ENCODE measurements at regions not wholly inside any gene's neighbourhood (a gene's known extent, or its start where the extent isn't known, plus 50 kb on each side); places are given as distances from the start of the nearest gene placed in this dataset.
A peak's percentile ranks its signal among the peaks of the same experiment; 100 is the strongest.

DNA sequence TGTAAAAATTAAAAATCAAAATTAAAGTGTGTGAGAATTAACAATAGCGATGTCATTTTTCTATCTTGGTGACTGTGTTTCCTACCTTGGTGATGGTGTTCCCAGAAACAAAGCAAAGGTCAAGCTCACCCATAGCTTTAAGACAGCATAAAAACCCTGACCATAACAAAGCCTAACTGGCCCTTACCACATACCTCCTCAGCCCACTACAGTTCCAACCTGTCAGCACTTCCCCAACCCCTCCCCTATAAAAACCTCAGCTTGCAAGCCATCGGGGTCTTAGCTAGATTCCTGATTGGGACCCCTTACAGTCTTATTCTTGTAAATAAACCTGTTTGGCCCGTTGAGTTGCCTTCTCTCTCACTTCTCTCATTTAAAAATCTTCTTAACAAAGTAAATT is 484.4 kb upstream of the PCDH20 start:
- Mint-ChIP-seq H3K27ac (no peak overlapping the region), H3K36me3 (peaks cover 5% of the 10 kb centered on the region), H3K9me3 (peaks cover 9% of the 10 kb centered on the region), H3K4me1 (peaks cover 24% of the 10 kb centered on the region), H3K27me3 (ENCODE audit: low read depth) (no peaks in the 10 kb centered on the region), H3K4me3 (peak overlapping the region; percentile 17)
- DNase-seq (ENCODE audit: low spot score) (no peak), ATAC-seq (peak; percentile 91)
- ChIA-PET POLR2A (no interaction called here), CTCF (no interaction called here)
- TF ChIP-seq ZNF423 (CRISPR knock-in tag; IDR thresholded peaks at IDR 0.05) = no peak
- TF ChIP-seq KAT7 (CRISPR knock-in tag; IDR thresholded peaks at IDR 0.05; ENCODE audit: borderline replicate concordance) = no peak
- TF ChIP-seq IRF2 (CRISPR knock-in tag; IDR thresholded peaks at IDR 0.05; ENCODE audit: borderline replicate concordance, low read depth) = no peak
- TF ChIP-seq, protein P1, sequence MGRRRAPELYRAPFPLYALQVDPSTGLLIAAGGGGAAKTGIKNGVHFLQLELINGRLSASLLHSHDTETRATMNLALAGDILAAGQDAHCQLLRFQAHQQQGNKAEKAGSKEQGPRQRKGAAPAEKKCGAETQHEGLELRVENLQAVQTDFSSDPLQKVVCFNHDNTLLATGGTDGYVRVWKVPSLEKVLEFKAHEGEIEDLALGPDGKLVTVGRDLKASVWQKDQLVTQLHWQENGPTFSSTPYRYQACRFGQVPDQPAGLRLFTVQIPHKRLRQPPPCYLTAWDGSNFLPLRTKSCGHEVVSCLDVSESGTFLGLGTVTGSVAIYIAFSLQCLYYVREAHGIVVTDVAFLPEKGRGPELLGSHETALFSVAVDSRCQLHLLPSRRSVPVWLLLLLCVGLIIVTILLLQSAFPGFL (CRISPR knock-in tag; IDR thresholded peaks at IDR 0.05; ENCODE audit: borderline replicate concordance) = no peak
- TF ChIP-seq, protein P2, sequence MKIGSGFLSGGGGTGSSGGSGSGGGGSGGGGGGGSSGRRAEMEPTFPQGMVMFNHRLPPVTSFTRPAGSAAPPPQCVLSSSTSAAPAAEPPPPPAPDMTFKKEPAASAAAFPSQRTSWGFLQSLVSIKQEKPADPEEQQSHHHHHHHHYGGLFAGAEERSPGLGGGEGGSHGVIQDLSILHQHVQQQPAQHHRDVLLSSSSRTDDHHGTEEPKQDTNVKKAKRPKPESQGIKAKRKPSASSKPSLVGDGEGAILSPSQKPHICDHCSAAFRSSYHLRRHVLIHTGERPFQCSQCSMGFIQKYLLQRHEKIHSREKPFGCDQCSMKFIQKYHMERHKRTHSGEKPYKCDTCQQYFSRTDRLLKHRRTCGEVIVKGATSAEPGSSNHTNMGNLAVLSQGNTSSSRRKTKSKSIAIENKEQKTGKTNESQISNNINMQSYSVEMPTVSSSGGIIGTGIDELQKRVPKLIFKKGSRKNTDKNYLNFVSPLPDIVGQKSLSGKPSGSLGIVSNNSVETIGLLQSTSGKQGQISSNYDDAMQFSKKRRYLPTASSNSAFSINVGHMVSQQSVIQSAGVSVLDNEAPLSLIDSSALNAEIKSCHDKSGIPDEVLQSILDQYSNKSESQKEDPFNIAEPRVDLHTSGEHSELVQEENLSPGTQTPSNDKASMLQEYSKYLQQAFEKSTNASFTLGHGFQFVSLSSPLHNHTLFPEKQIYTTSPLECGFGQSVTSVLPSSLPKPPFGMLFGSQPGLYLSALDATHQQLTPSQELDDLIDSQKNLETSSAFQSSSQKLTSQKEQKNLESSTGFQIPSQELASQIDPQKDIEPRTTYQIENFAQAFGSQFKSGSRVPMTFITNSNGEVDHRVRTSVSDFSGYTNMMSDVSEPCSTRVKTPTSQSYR (CRISPR knock-in tag; IDR thresholded peaks at IDR 0.05) = no peak
- TF ChIP-seq, protein P3, sequence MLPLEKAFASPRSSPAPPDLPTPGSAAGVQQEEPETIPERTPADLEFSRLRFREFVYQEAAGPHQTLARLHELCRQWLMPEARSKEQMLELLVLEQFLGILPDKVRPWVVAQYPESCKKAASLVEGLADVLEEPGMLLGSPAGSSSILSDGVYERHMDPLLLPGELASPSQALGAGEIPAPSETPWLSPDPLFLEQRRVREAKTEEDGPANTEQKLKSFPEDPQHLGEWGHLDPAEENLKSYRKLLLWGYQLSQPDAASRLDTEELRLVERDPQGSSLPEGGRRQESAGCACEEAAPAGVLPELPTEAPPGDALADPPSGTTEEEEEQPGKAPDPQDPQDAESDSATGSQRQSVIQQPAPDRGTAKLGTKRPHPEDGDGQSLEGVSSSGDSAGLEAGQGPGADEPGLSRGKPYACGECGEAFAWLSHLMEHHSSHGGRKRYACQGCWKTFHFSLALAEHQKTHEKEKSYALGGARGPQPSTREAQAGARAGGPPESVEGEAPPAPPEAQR (CRISPR knock-in tag; IDR thresholded peaks at IDR 0.05) = no peak
- TF ChIP-seq, protein P4, sequence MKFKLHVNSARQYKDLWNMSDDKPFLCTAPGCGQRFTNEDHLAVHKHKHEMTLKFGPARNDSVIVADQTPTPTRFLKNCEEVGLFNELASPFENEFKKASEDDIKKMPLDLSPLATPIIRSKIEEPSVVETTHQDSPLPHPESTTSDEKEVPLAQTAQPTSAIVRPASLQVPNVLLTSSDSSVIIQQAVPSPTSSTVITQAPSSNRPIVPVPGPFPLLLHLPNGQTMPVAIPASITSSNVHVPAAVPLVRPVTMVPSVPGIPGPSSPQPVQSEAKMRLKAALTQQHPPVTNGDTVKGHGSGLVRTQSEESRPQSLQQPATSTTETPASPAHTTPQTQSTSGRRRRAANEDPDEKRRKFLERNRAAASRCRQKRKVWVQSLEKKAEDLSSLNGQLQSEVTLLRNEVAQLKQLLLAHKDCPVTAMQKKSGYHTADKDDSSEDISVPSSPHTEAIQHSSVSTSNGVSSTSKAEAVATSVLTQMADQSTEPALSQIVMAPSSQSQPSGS (CRISPR knock-in tag; IDR thresholded peaks at IDR 0.05; ENCODE audit: borderline replicate concordance, low read depth) = no peak

DNA sequence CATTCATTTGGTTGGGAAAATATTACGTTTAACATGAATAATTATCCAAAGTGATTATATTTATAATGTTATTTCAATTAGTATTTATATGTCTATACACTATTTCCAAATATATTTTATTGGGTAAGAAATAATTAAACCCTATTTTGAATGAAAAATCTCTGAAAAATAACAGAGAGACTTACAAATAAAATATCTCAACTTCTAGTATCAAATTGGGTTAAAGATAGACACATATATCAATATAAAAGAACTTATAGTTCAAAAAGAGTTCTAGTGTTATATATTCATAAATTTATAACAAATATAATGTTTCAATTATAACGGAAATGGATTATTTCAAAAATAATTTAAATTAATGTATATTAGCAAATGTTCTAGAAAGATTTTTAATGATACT is 482.6 kb upstream of the PCDH20 start:
- DNase-seq (ENCODE audit: low spot score) (no peak), ATAC-seq (no peak)
- Mint-ChIP-seq H3K9me3 (peaks cover 8% of the 10 kb centered on the region), H3K27me3 (ENCODE audit: low read depth) (no peaks in the 10 kb centered on the region), H3K36me3 (peaks cover 4% of the 10 kb centered on the region), H3K27ac (no peak overlapping the region), H3K4me1 (peaks cover 24% of the 10 kb centered on the region), H3K4me3 (no peak overlapping the region)
- CTCF ChIA-PET = no interaction called here
- POLR2A ChIA-PET = no interaction called here
- no peak for TF ChIP-seq ZBTB21 (CRISPR knock-in tag; IDR thresholded peaks at IDR 0.05; ENCODE audit: borderline replicate concordance)
- TF ChIP-seq JAZF1 (CRISPR knock-in tag; IDR thresholded peaks at IDR 0.05) = no peak
- TF ChIP-seq, protein P5, sequence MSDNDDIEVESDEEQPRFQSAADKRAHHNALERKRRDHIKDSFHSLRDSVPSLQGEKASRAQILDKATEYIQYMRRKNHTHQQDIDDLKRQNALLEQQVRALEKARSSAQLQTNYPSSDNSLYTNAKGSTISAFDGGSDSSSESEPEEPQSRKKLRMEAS (CRISPR knock-in tag; IDR thresholded peaks at IDR 0.05) = no peak
- TF ChIP-seq NFE2L1 (CRISPR knock-in tag; IDR thresholded peaks at IDR 0.05) = no peak
- TF ChIP-seq GRHL2 (CRISPR knock-in tag; IDR thresholded peaks at IDR 0.05; ENCODE audit: insufficient replicate concordance, severe bottlenecking) = no peak
- TF ChIP-seq, protein P6, sequence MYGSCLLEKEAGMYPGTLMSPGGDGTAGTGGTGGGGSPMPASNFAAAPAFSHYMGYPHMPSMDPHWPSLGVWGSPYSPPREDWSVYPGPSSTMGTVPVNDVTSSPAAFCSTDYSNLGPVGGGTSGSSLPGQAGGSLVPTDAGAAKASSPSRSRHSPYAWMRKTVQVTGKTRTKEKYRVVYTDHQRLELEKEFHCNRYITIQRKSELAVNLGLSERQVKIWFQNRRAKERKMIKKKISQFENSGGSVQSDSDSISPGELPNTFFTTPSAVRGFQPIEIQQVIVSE (CRISPR knock-in tag; IDR thresholded peaks at IDR 0.05; ENCODE audit: borderline replicate concordance) = no peak
- no peak for TF ChIP-seq KAT7 (CRISPR knock-in tag; IDR thresholded peaks at IDR 0.05; ENCODE audit: borderline replicate concordance)
- TF ChIP-seq ZNF138 (CRISPR knock-in tag; conservative IDR thresholded peaks at IDR 0.05) = no peak
- TF ChIP-seq ELF4 (CRISPR knock-in tag; IDR thresholded peaks at IDR 0.05; ENCODE audit: low read depth) = no peak
- TF ChIP-seq ATF1 (CRISPR knock-in tag; IDR thresholded peaks at IDR 0.05) = no peak
- TF ChIP-seq, protein P7, sequence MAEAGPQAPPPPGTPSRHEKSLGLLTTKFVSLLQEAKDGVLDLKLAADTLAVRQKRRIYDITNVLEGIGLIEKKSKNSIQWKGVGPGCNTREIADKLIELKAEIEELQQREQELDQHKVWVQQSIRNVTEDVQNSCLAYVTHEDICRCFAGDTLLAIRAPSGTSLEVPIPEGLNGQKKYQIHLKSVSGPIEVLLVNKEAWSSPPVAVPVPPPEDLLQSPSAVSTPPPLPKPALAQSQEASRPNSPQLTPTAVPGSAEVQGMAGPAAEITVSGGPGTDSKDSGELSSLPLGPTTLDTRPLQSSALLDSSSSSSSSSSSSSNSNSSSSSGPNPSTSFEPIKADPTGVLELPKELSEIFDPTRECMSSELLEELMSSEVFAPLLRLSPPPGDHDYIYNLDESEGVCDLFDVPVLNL (CRISPR knock-in tag; IDR thresholded peaks at IDR 0.05; ENCODE audit: borderline replicate concordance, low read depth) = no peak
- TF ChIP-seq, protein P8, sequence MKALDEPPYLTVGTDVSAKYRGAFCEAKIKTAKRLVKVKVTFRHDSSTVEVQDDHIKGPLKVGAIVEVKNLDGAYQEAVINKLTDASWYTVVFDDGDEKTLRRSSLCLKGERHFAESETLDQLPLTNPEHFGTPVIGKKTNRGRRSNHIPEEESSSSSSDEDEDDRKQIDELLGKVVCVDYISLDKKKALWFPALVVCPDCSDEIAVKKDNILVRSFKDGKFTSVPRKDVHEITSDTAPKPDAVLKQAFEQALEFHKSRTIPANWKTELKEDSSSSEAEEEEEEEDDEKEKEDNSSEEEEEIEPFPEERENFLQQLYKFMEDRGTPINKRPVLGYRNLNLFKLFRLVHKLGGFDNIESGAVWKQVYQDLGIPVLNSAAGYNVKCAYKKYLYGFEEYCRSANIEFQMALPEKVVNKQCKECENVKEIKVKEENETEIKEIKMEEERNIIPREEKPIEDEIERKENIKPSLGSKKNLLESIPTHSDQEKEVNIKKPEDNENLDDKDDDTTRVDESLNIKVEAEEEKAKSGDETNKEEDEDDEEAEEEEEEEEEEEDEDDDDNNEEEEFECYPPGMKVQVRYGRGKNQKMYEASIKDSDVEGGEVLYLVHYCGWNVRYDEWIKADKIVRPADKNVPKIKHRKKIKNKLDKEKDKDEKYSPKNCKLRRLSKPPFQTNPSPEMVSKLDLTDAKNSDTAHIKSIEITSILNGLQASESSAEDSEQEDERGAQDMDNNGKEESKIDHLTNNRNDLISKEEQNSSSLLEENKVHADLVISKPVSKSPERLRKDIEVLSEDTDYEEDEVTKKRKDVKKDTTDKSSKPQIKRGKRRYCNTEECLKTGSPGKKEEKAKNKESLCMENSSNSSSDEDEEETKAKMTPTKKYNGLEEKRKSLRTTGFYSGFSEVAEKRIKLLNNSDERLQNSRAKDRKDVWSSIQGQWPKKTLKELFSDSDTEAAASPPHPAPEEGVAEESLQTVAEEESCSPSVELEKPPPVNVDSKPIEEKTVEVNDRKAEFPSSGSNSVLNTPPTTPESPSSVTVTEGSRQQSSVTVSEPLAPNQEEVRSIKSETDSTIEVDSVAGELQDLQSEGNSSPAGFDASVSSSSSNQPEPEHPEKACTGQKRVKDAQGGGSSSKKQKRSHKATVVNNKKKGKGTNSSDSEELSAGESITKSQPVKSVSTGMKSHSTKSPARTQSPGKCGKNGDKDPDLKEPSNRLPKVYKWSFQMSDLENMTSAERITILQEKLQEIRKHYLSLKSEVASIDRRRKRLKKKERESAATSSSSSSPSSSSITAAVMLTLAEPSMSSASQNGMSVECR (CRISPR knock-in tag; IDR thresholded peaks at IDR 0.05; ENCODE audit: borderline replicate concordance) = no peak
- no peak for TF ChIP-seq RELA (CRISPR knock-in tag; IDR thresholded peaks at IDR 0.05; ENCODE audit: borderline replicate concordance)
